GM21786 (cell line): ENCODE measurements at regions not wholly inside any gene's neighbourhood (a gene's known extent, or its start where the extent isn't known, plus 50 kb on each side); places are given as distances from the start of the nearest gene placed in this dataset.
A peak's percentile ranks its signal among the peaks of the same experiment; 100 is the strongest.

Experiments used
- ATAC-seq: cut with Tn5 transposase; IDR thresholded peaks from one replicate; pipeline ENCODE4 v1.9.1; 2021; ENCODE audit not compliant: unreplicated experiment

GRCh38 chr5:145130996-145131395, 704.1 kb downstream of the PRELID2 start:
- no peak for ATAC-seq

- ATAC-seq, result no peak
Measured at GRCh38 chr5:145129797-145130196, 705.3 kb downstream of the PRELID2 start.

GRCh38 chr5:145124806-145125205, 710.3 kb downstream of the PRELID2 start:
- ATAC-seq, result no peak

- ATAC-seq, result no peak
Measured at GRCh38 chr5:145118611-145119010, 716.5 kb downstream of the PRELID2 start.

- no peak for ATAC-seq
Measured at GRCh38 chr5:145118127-145118526, 717.0 kb downstream of the PRELID2 start.

DNA sequence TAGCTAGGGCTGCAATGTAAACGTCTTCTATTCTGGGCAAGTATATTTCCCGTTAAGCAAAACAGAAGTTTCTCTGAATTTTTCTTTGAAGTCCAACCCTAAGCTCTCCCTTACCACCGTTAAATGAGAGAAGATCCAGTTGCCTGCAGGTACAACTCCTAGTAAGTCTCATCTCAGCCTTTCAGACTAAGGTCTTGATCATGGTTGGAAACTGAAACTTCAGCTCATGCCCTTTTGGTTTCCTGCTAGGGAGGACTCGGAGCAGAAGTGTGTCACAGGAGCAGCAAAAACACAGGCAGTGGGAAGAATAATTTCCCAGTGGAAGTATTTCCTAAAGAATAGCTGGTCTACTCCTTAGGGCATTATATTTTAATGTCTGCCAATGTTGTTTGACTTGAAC, 717.9 kb downstream of the PRELID2 start:
- ATAC-seq, result no peak

- ATAC-seq, result no peak
Measured at GRCh38 chr5:145111420-145111819, 723.7 kb downstream of the PRELID2 start.

GRCh38 chr5:145110834-145111233, 724.3 kb downstream of the PRELID2 start:
- no peak for ATAC-seq

DNA sequence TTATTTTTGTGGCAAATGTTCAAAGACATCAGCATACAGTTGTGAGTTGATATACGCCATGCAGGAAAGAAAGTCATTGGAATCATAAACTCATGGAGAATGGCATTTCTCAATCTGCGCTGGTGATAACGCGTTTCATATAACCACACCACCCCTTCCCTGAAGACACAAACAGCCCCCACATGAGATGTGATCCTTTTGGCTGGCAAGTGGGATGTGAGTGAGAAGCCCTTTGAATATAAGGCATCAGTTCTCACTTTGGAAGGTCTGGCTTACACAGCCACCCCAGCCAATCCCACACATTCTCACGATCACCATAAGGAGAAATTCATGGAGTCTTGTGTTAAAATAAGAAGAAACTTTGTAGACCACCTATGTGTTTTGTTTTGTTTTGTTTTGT, 725.0 kb downstream of the PRELID2 start:
- ATAC-seq, result no peak

DNA sequence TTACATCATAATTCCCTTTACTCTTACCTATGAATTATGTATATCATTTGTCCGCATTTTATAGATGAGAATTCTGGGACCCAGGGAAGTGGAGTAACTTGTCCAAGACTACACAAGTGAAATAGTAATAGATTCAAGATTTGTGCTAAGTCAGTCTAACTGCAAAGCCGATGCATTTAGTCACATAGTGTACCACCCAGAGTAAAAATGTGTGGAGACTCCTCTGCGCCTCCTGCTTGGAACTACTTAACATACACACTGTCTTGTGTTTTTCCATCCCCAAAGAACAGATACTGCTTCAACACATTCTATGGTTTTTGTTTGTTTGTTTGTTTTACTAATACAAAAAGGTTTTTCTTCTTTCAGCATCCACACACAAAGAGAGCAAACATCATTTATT, 729.8 kb downstream of the PRELID2 start:
- no peak for ATAC-seq

GRCh38 chr5:145104106-145104505, 731.0 kb downstream of the PRELID2 start:
- no peak for ATAC-seq

GRCh38 chr5:145101246-145101645, 733.9 kb downstream of the PRELID2 start:
- no peak for ATAC-seq

DNA sequence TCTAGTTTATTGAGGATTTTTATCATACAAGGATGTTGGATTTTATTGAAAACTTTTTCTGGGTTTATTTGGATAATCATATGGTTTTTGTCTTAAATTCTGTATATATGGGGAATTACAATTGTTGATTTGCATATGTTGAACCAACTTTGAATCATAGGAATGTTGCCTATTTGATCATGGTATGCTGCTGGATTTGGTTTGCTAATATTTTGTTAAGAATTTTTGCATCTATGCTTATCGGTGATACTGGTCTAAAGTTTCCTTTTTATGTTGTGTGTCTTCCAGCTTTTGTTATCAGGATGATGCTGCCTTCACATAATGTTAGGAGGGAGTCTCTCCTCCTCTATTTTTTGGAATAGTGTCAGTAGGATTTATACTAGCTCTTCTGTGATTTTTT, 745.0 kb downstream of the PRELID2 start:
- ATAC-seq, result no peak

DNA sequence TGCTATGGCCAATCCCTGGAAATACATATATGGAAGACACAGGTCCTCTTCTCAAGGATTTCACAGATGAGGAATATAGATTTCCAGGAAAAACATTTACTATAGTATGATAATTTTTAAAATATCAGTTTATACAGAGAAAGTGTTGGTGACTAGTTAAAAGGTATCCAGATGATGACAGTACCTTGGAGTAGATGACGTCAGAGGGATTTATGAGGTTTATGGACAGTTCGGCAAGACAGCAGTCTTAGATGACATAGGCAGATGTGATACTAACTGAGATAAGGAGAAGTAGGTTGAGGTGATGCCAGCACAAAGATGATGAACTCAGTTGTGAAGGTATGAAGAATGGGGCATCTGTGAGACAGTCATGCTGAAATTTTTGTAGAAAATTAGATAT, 750.3 kb downstream of the PRELID2 start:
- no peak for ATAC-seq

DNA sequence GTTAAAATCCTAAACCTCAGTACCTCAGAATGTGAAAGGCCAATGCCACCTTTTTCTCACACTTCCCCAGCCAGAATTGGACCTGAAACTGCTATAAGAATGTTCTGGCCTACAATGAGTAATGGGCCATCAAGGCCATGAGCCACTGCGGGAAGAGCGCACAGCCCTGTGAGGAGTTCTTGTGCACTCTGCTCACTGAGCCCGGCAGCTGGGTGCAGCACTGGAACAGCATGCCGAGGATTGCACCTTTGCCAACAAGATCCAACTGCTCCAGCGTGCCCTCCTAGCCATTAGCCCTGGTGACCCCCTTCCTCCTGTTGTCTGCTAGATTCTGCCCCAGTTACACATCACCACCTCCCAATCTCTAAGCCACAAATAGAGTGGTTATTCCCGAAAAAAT, 758.1 kb downstream of the PRELID2 start:
- no peak for ATAC-seq

- ATAC-seq, result no peak
Measured at GRCh38 chr5:145076040-145076439, 759.1 kb downstream of the PRELID2 start.

GRCh38 chr5:145072889-145073288, 762.3 kb downstream of the PRELID2 start:
- ATAC-seq, result no peak

DNA sequence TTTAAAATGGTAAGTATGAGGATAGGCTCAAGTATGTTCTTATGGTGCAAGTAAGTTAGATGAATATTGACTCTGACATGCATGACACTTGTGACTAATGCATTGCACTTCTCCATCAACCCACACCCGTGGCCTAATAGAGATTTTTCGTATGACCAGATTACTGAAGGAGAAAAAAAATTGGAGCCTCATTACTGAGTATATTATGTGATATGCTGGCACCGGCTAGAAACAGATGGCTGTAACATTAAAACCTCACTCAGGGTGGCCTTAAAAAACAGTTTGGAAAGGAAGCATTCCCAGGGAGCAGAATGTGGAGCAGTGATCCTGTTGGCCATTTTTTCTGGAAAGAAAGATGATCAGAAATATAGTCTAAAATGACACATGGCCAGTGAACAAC, 766.4 kb downstream of the PRELID2 start:
- no peak for ATAC-seq

GRCh38 chr5:145062280-145063062, 772.7 kb downstream of the PRELID2 start:
- no peak for ATAC-seq

DNA sequence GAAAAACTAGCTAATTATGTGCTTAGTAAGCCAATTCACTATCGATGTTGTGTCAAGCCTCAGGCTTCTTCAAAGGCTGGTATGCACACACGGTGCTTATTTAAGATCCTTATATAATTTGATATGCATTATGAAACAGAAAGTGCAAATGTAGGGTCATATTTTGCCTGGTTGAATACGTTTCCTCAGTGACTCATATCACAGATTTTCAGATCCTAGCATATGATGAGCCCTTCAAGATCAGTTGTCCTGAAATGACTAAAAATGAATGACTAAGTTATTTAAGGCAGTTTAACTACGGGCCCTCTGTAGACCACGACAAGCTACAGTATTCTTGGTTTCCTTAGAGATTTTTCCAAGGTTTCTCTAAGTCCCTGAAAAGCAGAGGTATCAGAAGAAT, 778.3 kb downstream of the PRELID2 start:
- ATAC-seq, result peak; percentile 97

- no peak for ATAC-seq
Measured at GRCh38 chr5:145050181-145050580, 785.0 kb downstream of the PRELID2 start.

DNA sequence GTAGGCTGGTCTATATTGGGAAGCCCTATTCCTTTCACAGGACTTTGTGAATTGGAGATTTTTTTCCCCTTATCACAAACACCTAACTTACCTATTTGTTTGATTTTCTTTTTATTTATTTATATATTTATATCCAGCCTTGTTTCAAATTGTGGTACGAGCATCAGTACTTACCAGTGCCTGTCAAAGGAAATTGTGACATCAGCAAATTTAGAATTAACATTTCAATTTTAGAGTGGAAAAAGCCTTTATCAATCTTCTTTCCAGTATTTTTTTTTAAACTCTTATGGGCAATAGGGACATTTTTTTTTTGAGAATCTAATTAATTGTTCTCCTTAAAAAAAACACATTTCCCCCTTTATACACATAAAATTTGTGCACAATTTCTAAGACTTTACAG, 790.2 kb downstream of the PRELID2 start:
- no peak for ATAC-seq

DNA sequence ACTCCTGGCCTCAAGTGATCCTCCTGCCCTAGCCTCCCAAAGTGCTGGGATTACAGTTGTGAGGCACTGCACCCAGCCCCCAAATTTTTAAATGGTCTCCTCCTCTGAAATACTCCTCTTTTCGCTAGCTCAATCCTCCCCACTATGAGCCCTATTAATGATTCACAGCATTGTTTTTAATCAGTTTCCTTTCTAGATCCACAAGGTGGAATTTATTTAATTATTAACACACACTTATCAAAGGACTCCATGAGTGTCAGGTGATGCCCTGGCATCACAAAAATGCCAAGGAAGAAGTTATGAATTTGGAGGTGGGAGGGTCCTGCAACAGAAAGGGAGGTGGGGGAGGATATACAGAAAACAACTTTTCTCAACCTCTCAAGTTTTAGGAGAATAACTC, 806.5 kb downstream of the PRELID2 start:
- no peak for ATAC-seq
